SK-N-SH (cell line): ENCODE measurements at regions not wholly inside any gene's neighbourhood (a gene's known extent, or its start where the extent isn't known, plus 50 kb on each side); places are given as distances from the start of the nearest gene placed in this dataset.

Source experiments
- CTCF ChIA-PET: fragments of 300-600, 350-600 bp; formaldehyde crosslinking; extraction: SDS; loops from one replicate; lab custom pipeline; 2021; lab: Yijun Ruan, JAX
- POLR2A ChIA-PET: fragments of 350-600 bp; sonication (Branson Sonifier 250); formaldehyde crosslinking; extraction: SDS; loops from one replicate; lab custom pipeline; 2020; ENCODE audit warnings: antibody characterized with exemption, inconsistent platforms; lab: Yijun Ruan, JAX
- DNase-seq: peaks from one replicate; pipeline ENCODE4 v3.0.0; 2012
- H2AFZ ChIP-seq: fragments of 200-600 bp; sonication (generic); 2 replicates; pipeline ENCODE4 v1.8.1; 2016; ENCODE audit warnings: antibody characterized with exemption, mild to moderate bottlenecking, low read depth
- H3F3A ChIP-seq: fragments of 200-600 bp; sonication (generic); replicated peaks from 2 replicates; pipeline ENCODE3; 2016; ENCODE audit warnings: antibody characterized with exemption, mild to moderate bottlenecking; ENCODE audit not compliant: insufficient read depth
- H3K27ac ChIP-seq, 2 experiments: fragments of 200-500 bp in 1 of 2; fragments of 200-600 bp in 1 of 2; sonication (Bioruptor generic) in 1 of 2; sonication (generic), shearing (Covaris generic) in 1 of 2; 2 replicates each; pipeline versions ENCODE4 v1.5.1 to v1.6.1; 2014 to 2016; ENCODE audit warnings: low read depth in 2 of 2, inconsistent platforms in 1 of 2, low read length in 1 of 2, mild to moderate bottlenecking in 1 of 2, mixed read lengths in 1 of 2
- H3K27me3 ChIP-seq: fragments of 200-600 bp; sonication (generic), shearing (Covaris generic); 2 replicates; pipeline ENCODE4 v1.6.1; 2016; ENCODE audit warnings: mixed run types; ENCODE audit not compliant: insufficient read depth
- H3K36me3 ChIP-seq, 2 experiments: fragments of 200-500 bp in 1 of 2; fragments of 200-600 bp in 1 of 2; sonication (Bioruptor generic) in 1 of 2; sonication (generic) in 1 of 2; replicated peaks in 1 of 2; 2 replicates each; pipeline versions ENCODE3 to v1.5.1; 2014 to 2016; ENCODE audit warnings: low read length in 1 of 2, mild to moderate bottlenecking in 1 of 2; ENCODE audit not compliant: insufficient read depth in 2 of 2, control insufficient read depth in 1 of 2
- H3K4me1 ChIP-seq, 2 experiments: fragments of 200-500 bp in 1 of 2; fragments of 200-600 bp in 1 of 2; sonication (Bioruptor generic) in 1 of 2; sonication (generic), shearing (Covaris generic) in 1 of 2; 2 replicates each; pipeline versions ENCODE4 v1.5.1 to v1.6.1; 2014 to 2016; ENCODE audit warnings: low read depth in 1 of 2, low read length in 1 of 2, mixed run types in 1 of 2; ENCODE audit not compliant: insufficient read depth in 2 of 2, control insufficient read depth in 1 of 2
- H3K4me2 ChIP-seq: fragments of 200-600 bp; sonication (generic), shearing (Covaris generic); 2 replicates; pipeline ENCODE4 v1.6.1; 2017; ENCODE audit warnings: mixed run types
- H3K4me3 ChIP-seq, 2 experiments: fragments of 200-500 bp in 1 of 2; fragments of 200-600 bp in 1 of 2; sonication (Bioruptor generic) in 1 of 2; sonication (generic), shearing (Covaris generic) in 1 of 2; 2 replicates each; pipeline versions ENCODE4 v1.5.1 to v1.8.1; 2014 to 2016; ENCODE audit warnings: low read depth in 2 of 2, inconsistent platforms in 1 of 2, low read length in 1 of 2, mild to moderate bottlenecking in 1 of 2, mixed read lengths in 1 of 2, moderate library complexity in 1 of 2
- H3K79me2 ChIP-seq: fragments of 200-600 bp; sonication (generic); 2 replicates; pipeline ENCODE4 v1.8.1; 2017; ENCODE audit warnings: mild to moderate bottlenecking; ENCODE audit not compliant: insufficient read depth
- H3K9ac ChIP-seq: fragments of 200-600 bp; sonication (generic); 2 replicates; pipeline ENCODE4 v1.6.1; 2017; ENCODE audit warnings: mixed run types
- H3K9me2 ChIP-seq: fragments of 200-600 bp; sonication (generic); 2 replicates; pipeline ENCODE4 v1.6.1; 2017; ENCODE audit warnings: mixed run types
- H3K9me3 ChIP-seq: fragments of 200-600 bp; sonication (generic); 2 replicates; pipeline ENCODE4 v1.6.1; 2017; ENCODE audit warnings: mixed run types, mild to moderate bottlenecking, moderate library complexity
- H4K20me1 ChIP-seq: fragments of 200-600 bp; sonication (generic); 2 replicates; pipeline ENCODE4 v1.6.1; 2017; ENCODE audit warnings: mild to moderate bottlenecking, mixed run types; ENCODE audit not compliant: insufficient read depth
- CHD2 ChIP-seq: fragments of 150-350 bp; IDR thresholded peaks from 2 replicates; pipeline ENCODE4 v1.6.1; 2018; ENCODE audit warnings: low read length; ENCODE audit not compliant: partially characterized antibody
- CTCF ChIP-seq: fragments of 200-600 bp; sonication (generic); IDR thresholded peaks from 2 replicates; pipeline ENCODE4 v1.6.1; 2017; ENCODE audit warnings: antibody characterized with exemption, mild to moderate bottlenecking, moderate library complexity
- ELF1 ChIP-seq: IDR thresholded peaks from 2 replicates; pipeline ENCODE4 v1.4.0; 2012
- FOSL2 ChIP-seq: IDR thresholded peaks from 2 replicates; pipeline ENCODE4 v1.4.0; 2012; ENCODE audit warnings: low read depth, mild to moderate bottlenecking, moderate library complexity, borderline replicate concordance
- FOXJ3 ChIP-seq: sonication (generic); formaldehyde crosslinking; IDR thresholded peaks from 2 replicates; pipeline ENCODE4 v1.5.1; 2020; ENCODE audit warnings: mild to moderate bottlenecking, missing genetic modification reagents
- FOXM1 ChIP-seq: IDR thresholded peaks from 2 replicates; pipeline ENCODE4 v1.4.0; 2012; ENCODE audit warnings: low read depth, mild to moderate bottlenecking
- GATA2 ChIP-seq: sonication (generic); formaldehyde crosslinking; IDR thresholded peaks from 2 replicates; pipeline ENCODE4 v1.5.0; 2020; ENCODE audit warnings: mild to moderate bottlenecking, missing genetic modification reagents
- IRF3 ChIP-seq: fragments of 150-350 bp; IDR thresholded peaks from 2 replicates; pipeline ENCODE4 v1.6.1; 2016; ENCODE audit warnings: mild to moderate bottlenecking, low read depth, low read length
- PBX3 ChIP-seq: IDR thresholded peaks from 2 replicates; pipeline ENCODE4; 2012
- POLR2AphosphoS5 ChIP-seq: IDR thresholded peaks from 2 replicates; pipeline ENCODE4 v1.6.1; 2012; ENCODE audit warnings: low read depth, low read length
- RAD21 ChIP-seq: IDR thresholded peaks from 2 replicates; pipeline ENCODE4 v1.6.1; 2012; ENCODE audit warnings: mild to moderate bottlenecking, low read length
- RCOR1 ChIP-seq: fragments of 150-350 bp; IDR thresholded peaks from 2 replicates; pipeline ENCODE4 v1.6.1; 2017; ENCODE audit warnings: antibody characterized with exemption, low read length
- REST ChIP-seq: IDR thresholded peaks from 2 replicates; pipeline ENCODE4 v1.6.1; 2012; ENCODE audit warnings: mild to moderate bottlenecking, low read depth, low read length, moderate library complexity
- RFX5 ChIP-seq: IDR thresholded peaks from 2 replicates; pipeline ENCODE4 v1.6.1; 2012; ENCODE audit warnings: mild to moderate bottlenecking, improper control_type of control experiment, low read length
- RXRA ChIP-seq: IDR thresholded peaks from 2 replicates; pipeline ENCODE4 v1.4.0; 2012; ENCODE audit warnings: low read depth, mild to moderate bottlenecking, borderline replicate concordance
- SIN3A ChIP-seq: IDR thresholded peaks from 2 replicates; pipeline ENCODE4 v1.6.1; 2012; ENCODE audit warnings: low read depth, mild to moderate bottlenecking, low read length, moderate library complexity, borderline replicate concordance
- TEAD4 ChIP-seq: IDR thresholded peaks from 2 replicates; pipeline ENCODE4 v1.4.0; 2012; ENCODE audit warnings: mild to moderate bottlenecking, borderline replicate concordance; ENCODE audit not compliant: insufficient read depth
- USF1 ChIP-seq: IDR thresholded peaks from 2 replicates; pipeline ENCODE4 v1.4.0; 2012; ENCODE audit warnings: low read depth, borderline replicate concordance
- WGBS: methylation state at CpG from one replicate; pipeline ENCODE4 v1.1.6; 2017; ENCODE audit warnings: low lambda C conversion rate; 5-methylcytosine and 5-hydroxymethylcytosine counted together

- H3K4me2 ChIP-seq, result no peak overlapping the region
- H3K27ac ChIP-seq, result no peak overlapping the region
- H3F3A ChIP-seq, result no peaks in the 10 kb centered on the region
- H3K9me2 ChIP-seq, result no peaks in the 10 kb centered on the region
- no peaks in the 10 kb centered on the region for H3K9me3 ChIP-seq
- H3K36me3 ChIP-seq, result no peaks in the 10 kb centered on the region
- no peak overlapping the region for H3K9ac ChIP-seq
- POLR2A ChIA-PET, result no interaction called here
- H2AFZ ChIP-seq, result no peak overlapping the region
- H4K20me1 ChIP-seq, result no peaks in the 10 kb centered on the region
- DNase-seq, result no peak
- H3K79me2 ChIP-seq, result no peaks in the 10 kb centered on the region
- 65% methylated on average over 1 of the region's 1 CpG for WGBS
- no peak overlapping the region for H3K4me3 ChIP-seq
- CTCF ChIA-PET, result interaction anchor here (1.0 kb wide), 1 partner anchor 151 kb away, joined by 3 read pairs; no protein-coding TSS in a partner anchor
- peaks cover 0 to 9% of the 10 kb centered on the region in 2 experiments; a peak in 1 of 4 replicates for H3K4me1 ChIP-seq
- H3K27me3 ChIP-seq, result no peaks in the 10 kb centered on the region
- TF ChIP-seq POLR2AphosphoS5 (no peak), SIN3A (no peak), RAD21 (no peak), FOXJ3 (no peak), RFX5 (no peak), IRF3 (no peak), FOXM1 (no peak), RXRA (no peak), USF1 (no peak), REST (no peak), GATA2 (no peak), FOSL2 (no peak), RCOR1 (no peak), CHD2 (no peak), ELF1 (no peak), CTCF (no peak), TEAD4 (no peak), PBX3 (no peak)
- TF ChIP-seq, all 33 proteins: peak for 0
Observed at GRCh38 chr2:67689651-67690050, 292.5 kb downstream of the ETAA1 start.
